ENCODE measurements at regions not wholly inside any gene's neighbourhood (a gene's known extent, or its start where the extent isn't known, plus 50 kb on each side); places are given as distances from the start of the nearest gene placed in this dataset.

- H2AFZ ChIP-seq (ENCODE audit: low read length), result no peak overlapping the region
- no peaks in the 10 kb centered on the region for H3F3A ChIP-seq (ENCODE audit: insufficient read depth, low read length)
- no peak overlapping the region for H3K9ac ChIP-seq (ENCODE audit: low read length)
- H3K9me2 ChIP-seq (replicated peaks; ENCODE audit: insufficient read depth, low read length), result no peaks in the 10 kb centered on the region
- TF ChIP-seq, protein P1, sequence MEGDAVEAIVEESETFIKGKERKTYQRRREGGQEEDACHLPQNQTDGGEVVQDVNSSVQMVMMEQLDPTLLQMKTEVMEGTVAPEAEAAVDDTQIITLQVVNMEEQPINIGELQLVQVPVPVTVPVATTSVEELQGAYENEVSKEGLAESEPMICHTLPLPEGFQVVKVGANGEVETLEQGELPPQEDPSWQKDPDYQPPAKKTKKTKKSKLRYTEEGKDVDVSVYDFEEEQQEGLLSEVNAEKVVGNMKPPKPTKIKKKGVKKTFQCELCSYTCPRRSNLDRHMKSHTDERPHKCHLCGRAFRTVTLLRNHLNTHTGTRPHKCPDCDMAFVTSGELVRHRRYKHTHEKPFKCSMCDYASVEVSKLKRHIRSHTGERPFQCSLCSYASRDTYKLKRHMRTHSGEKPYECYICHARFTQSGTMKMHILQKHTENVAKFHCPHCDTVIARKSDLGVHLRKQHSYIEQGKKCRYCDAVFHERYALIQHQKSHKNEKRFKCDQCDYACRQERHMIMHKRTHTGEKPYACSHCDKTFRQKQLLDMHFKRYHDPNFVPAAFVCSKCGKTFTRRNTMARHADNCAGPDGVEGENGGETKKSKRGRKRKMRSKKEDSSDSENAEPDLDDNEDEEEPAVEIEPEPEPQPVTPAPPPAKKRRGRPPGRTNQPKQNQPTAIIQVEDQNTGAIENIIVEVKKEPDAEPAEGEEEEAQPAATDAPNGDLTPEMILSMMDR (IDR thresholded peaks at IDR 0.05; ENCODE audit: low read length), result no peak
- TF ChIP-seq EZH2 (optimal IDR thresholded peaks at IDR 0.05; ENCODE audit: low read depth, low read length) (no peak), EZH2phosphoT487 (IDR thresholded peaks at IDR 0.05; ENCODE audit: low read length) (no peak)
- no peaks in the 10 kb centered on the region for H3K79me2 ChIP-seq (ENCODE audit: low read length)
- DNase-seq, result no peak
- no peaks in the 10 kb centered on the region for H3K27me3 ChIP-seq (replicated peaks; ENCODE audit: insufficient read depth, low read length)
- H3K4me3 ChIP-seq (ENCODE audit: low read length), result no peak overlapping the region
- no peak overlapping the region for H3K27ac ChIP-seq (ENCODE audit: low read length)
- no peak overlapping the region for H3K4me2 ChIP-seq (ENCODE audit: low read depth, low read length)
- H3K9me3 ChIP-seq (replicated peaks; ENCODE audit: insufficient read depth, low read length), result no peaks in the 10 kb centered on the region
- H3K4me1 ChIP-seq (ENCODE audit: low read length), result no peaks in the 10 kb centered on the region
- no peaks in the 10 kb centered on the region for H3K36me3 ChIP-seq (replicated peaks; ENCODE audit: insufficient read depth, low read length)
- no peaks in the 10 kb centered on the region for H4K20me1 ChIP-seq (ENCODE audit: insufficient read depth, low read length)
These were observed 220.0 kb upstream of the TPRG1 start for GRCh38 chr3:188951734-188952133.

DNA sequence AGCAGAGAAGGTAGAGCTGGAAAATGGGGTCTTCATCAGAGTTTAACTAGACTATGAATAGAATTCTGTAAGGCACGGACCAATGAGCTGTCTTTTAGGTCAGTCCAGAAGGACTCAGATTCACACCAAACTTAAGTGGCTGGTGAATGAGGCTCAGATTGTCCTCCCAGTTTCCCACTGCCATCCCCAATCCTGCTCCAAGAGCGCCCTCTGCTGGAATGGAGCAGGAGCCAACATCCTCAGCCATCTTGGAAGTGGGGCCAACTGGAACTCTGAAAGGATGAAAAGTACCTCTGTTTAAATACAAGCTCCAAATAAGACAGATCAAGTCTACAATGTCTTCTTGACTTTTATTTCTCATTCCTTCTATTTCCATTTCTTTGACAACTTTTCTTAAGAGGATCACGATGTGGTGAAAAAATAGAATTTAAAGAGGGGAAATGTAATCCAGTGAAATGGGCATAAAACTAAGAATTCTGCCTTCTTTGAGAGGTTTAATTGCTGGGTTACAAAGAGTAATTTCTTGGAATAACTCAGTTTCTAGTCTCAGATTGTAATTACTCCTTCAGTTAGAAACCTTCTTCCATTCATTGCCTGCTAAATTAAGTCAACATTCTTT lies 217.1 kb upstream of the TPRG1 start:
- H3K36me3 ChIP-seq (replicated peaks; ENCODE audit: insufficient read depth, low read length), result no peaks in the 10 kb centered on the region
- no peaks in the 10 kb centered on the region for H3K79me2 ChIP-seq (ENCODE audit: low read length)
- H3K4me3 ChIP-seq (ENCODE audit: low read length), result no peak overlapping the region
- H3K9me2 ChIP-seq (replicated peaks; ENCODE audit: insufficient read depth, low read length), result no peaks in the 10 kb centered on the region
- H3F3A ChIP-seq (ENCODE audit: insufficient read depth, low read length), result no peaks in the 10 kb centered on the region
- no peak for TF ChIP-seq EZH2phosphoT487 (IDR thresholded peaks at IDR 0.05; ENCODE audit: low read length)
- TF ChIP-seq, protein P1 (IDR thresholded peaks at IDR 0.05; ENCODE audit: low read length), result peak; percentile 98
- no peak for TF ChIP-seq EZH2 (optimal IDR thresholded peaks at IDR 0.05; ENCODE audit: low read depth, low read length)
- no peaks in the 10 kb centered on the region for H4K20me1 ChIP-seq (ENCODE audit: insufficient read depth, low read length)
- no peaks in the 10 kb centered on the region for H3K9me3 ChIP-seq (replicated peaks; ENCODE audit: insufficient read depth, low read length)
- H3K9ac ChIP-seq (ENCODE audit: low read length), result no peak overlapping the region
- no peak overlapping the region for H3K4me2 ChIP-seq (ENCODE audit: low read depth, low read length)
- H3K4me1 ChIP-seq (ENCODE audit: low read length), result no peaks in the 10 kb centered on the region
- H3K27me3 ChIP-seq (replicated peaks; ENCODE audit: insufficient read depth, low read length), result no peaks in the 10 kb centered on the region
- peak; percentile 80 for DNase-seq
- H2AFZ ChIP-seq (ENCODE audit: low read length), result no peak overlapping the region
- no peak overlapping the region for H3K27ac ChIP-seq (ENCODE audit: low read length)

- Histone ChIP-seq H3K27me3 (replicated peaks; ENCODE audit: insufficient read depth, low read length) (peaks cover 7% of the 10 kb centered on the region; the same call in 1 of the 2 replicates), H3K9me3 (replicated peaks; ENCODE audit: insufficient read depth, low read length) (no peaks in the 10 kb centered on the region), H3K79me2 (ENCODE audit: low read length) (no peaks in the 10 kb centered on the region), H3K4me3 (ENCODE audit: low read length) (no peak overlapping the region), H3K4me1 (ENCODE audit: low read length) (no peaks in the 10 kb centered on the region), H3K36me3 (replicated peaks; ENCODE audit: insufficient read depth, low read length) (no peaks in the 10 kb centered on the region), H2AFZ (ENCODE audit: low read length) (no peak overlapping the region), H3K27ac (ENCODE audit: low read length) (no peak overlapping the region), H3F3A (ENCODE audit: insufficient read depth, low read length) (no peaks in the 10 kb centered on the region), H4K20me1 (ENCODE audit: insufficient read depth, low read length) (no peaks in the 10 kb centered on the region), H3K9me2 (replicated peaks; ENCODE audit: insufficient read depth, low read length) (no peaks in the 10 kb centered on the region), H3K9ac (ENCODE audit: low read length) (no peak overlapping the region), H3K4me2 (ENCODE audit: low read depth, low read length) (no peak overlapping the region)
- DNase-seq, result no peak
- no peak for TF ChIP-seq EZH2phosphoT487 (IDR thresholded peaks at IDR 0.05; ENCODE audit: low read length)
These were observed 215.9 kb upstream of the TPRG1 start for GRCh38 chr3:188955919-188956318.

DNA sequence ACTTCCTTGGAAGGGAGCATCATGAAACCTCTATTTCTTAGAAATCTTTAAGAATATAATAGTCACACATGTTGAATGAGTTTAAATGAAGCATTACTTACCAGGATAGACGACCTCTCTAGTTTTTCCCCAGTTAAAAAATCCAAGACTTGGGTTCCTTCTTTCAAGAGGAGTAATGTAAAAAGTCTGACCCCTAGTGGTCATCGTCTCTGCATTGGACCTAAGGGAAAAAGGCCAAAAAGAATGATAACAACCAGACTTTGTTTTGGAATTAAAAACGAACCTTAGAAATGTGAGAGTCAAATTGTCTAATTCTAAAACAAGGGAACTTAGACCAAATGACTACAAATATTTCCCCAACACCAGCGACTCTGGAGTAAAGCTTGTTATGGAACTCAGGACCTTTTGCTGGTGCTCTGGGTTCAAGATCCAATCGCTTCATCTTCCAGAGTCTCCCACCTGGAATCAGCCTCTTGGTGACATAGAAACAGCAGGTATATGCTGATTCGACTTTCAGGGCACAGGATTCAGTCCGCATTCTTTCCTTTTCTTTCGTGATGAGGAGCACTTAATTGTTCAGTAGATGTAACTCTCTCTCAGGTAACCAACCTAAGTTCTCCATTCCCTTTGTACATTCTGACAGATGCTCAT lies 214.8 kb upstream of the TPRG1 start:
- TF ChIP-seq, protein P1 (IDR thresholded peaks at IDR 0.05; ENCODE audit: low read length), result peak; percentile 89
- TF ChIP-seq EZH2 (optimal IDR thresholded peaks at IDR 0.05; ENCODE audit: low read depth, low read length), result no peak
- Histone ChIP-seq H3K4me2 (ENCODE audit: low read depth, low read length) (no peak overlapping the region), H3K4me3 (ENCODE audit: low read length) (no peak overlapping the region), H3K9ac (ENCODE audit: low read length) (no peak overlapping the region), H2AFZ (ENCODE audit: low read length) (no peak overlapping the region), H3K27ac (ENCODE audit: low read length) (no peak overlapping the region), H3F3A (ENCODE audit: insufficient read depth, low read length) (no peaks in the 10 kb centered on the region), H4K20me1 (ENCODE audit: insufficient read depth, low read length) (no peaks in the 10 kb centered on the region), H3K27me3 (replicated peaks; ENCODE audit: insufficient read depth, low read length) (peaks cover 15% of the 10 kb centered on the region; the same call in 1 of the 2 replicates), H3K79me2 (ENCODE audit: low read length) (no peaks in the 10 kb centered on the region), H3K9me2 (replicated peaks; ENCODE audit: insufficient read depth, low read length) (no peaks in the 10 kb centered on the region), H3K36me3 (replicated peaks; ENCODE audit: insufficient read depth, low read length) (no peaks in the 10 kb centered on the region), H3K4me1 (ENCODE audit: low read length) (peaks cover 2% of the 10 kb centered on the region), H3K9me3 (replicated peaks; ENCODE audit: insufficient read depth, low read length) (no peaks in the 10 kb centered on the region)
- DNase-seq, result peak; percentile 60
